SK-N-MC (cell line): ENCODE measurements at regions not wholly inside any gene's neighbourhood (a gene's known extent, or its start where the extent isn't known, plus 50 kb on each side); places are given as distances from the start of the nearest gene placed in this dataset.

Experiments used
- EZH2 ChIP-seq: fragments of 200-600 bp; sonication (generic); IDR thresholded peaks from one replicate; pipeline ENCODE4 v1.6.1; 2017; ENCODE audit warnings: antibody characterized with exemption
- FOXP2 ChIP-seq: optimal IDR thresholded peaks from 2 replicates; pipeline ENCODE3; 2011; ENCODE audit warnings: mild to moderate bottlenecking, moderate library complexity; ENCODE audit not compliant: insufficient read depth; ENCODE audit errors: extremely low read length, control extremely low read depth
- POLR2AphosphoS5 ChIP-seq: IDR thresholded peaks from 2 replicates; pipeline ENCODE4 v1.6.1; 2012; ENCODE audit warnings: mild to moderate bottlenecking, low read depth, low read length, borderline replicate concordance

- no peak for TF ChIP-seq FOXP2
- no peak for TF ChIP-seq EZH2
- no peak for TF ChIP-seq POLR2AphosphoS5
These were observed 97.3 kb upstream of the CARMIL1 start for GRCh38 chr6:25181923-25182322.
